B cell (primary cell): ENCODE measurements at regions not wholly inside any gene's neighbourhood (a gene's known extent, or its start where the extent isn't known, plus 50 kb on each side); places are given as distances from the start of the nearest gene placed in this dataset.

Experiments used
- ATAC-seq: fragments of 200-7000 bp; cut with Tn5 transposase; one replicate; pipeline ENCODE4 v1.10.0; 2021; ENCODE audit warnings: low read depth, mild to moderate bottlenecking, moderate number of reproducible peaks, moderate library complexity
- CTCF ChIA-PET: fragments of 350-600 bp; sonication (Branson Sonifier 250); formaldehyde crosslinking; loops from one replicate; lab custom pipeline; 2021; ENCODE audit warnings: antibody characterized with exemption, inconsistent platforms; lab: Charles Lee
- POLR2A ChIA-PET: fragments of 350-600 bp; sonication (Branson Sonifier 250); formaldehyde crosslinking; loops from one replicate; lab custom pipeline; 2021; ENCODE audit warnings: antibody characterized with exemption; lab: Charles Lee
- DNase-seq: peaks from one replicate; pipeline ENCODE4 v3.0.0; 2013
- H2AFZ ChIP-seq: 2 replicates; pipeline ENCODE4 v1.6.1; 2012; ENCODE audit warnings: mild to moderate bottlenecking, low read depth, low read length; ENCODE audit not compliant: insufficient read depth, poor library complexity, severe bottlenecking
- H3K27ac ChIP-seq, 2 donors: 1 replicate in 1 of 2; 2 replicates in 1 of 2; pipeline ENCODE4 v1.5.1; 2012 to 2013; ENCODE audit warnings: low read length in 2 of 2, mild to moderate bottlenecking in 2 of 2, moderate library complexity in 1 of 2
- H3K27me3 ChIP-seq, 4 experiments: fragments of 200-600 bp in 1 of 4; sonication (generic) in 1 of 4; replicated peaks in 1 of 4; 1 replicate in 2 of 4; 2 replicates in 2 of 4; pipeline versions ENCODE4 v1.6.1 to v1.7.0; 2013 to 2016; ENCODE audit warnings: low read length in 3 of 4, mild to moderate bottlenecking in 2 of 4, mixed read lengths in 1 of 4, moderate library complexity in 1 of 4; ENCODE audit not compliant: insufficient read depth in 4 of 4, control insufficient read depth in 3 of 4; ENCODE audit errors: control extremely low read depth in 1 of 4
- H3K36me3 ChIP-seq, 2 experiments: replicated peaks in 1 of 2; 1 replicate in 1 of 2; 2 replicates in 1 of 2; pipeline versions ENCODE4 v1.6.1 to v1.7.1; 2013; ENCODE audit warnings: low read length in 1 of 2; ENCODE audit not compliant: insufficient read depth in 2 of 2, control insufficient read depth in 1 of 2; ENCODE audit errors: control extremely low read depth in 1 of 2, extremely low read depth in 1 of 2
- H3K4me1 ChIP-seq, 2 donors: fragments of 200-600 bp in 1 of 2; sonication (generic) in 1 of 2; 1 replicate in 1 of 2; 2 replicates in 1 of 2; pipeline versions ENCODE4 v1.5.1 to v1.6.1; 2013 to 2017; ENCODE audit warnings: low read length in 2 of 2; ENCODE audit not compliant: control insufficient read depth in 2 of 2, insufficient read depth in 2 of 2
- H3K4me2 ChIP-seq: replicated peaks from 2 replicates; pipeline ENCODE3; 2012; ENCODE audit warnings: mild to moderate bottlenecking, low read depth, low read length; ENCODE audit not compliant: poor library complexity, severe bottlenecking
- H3K4me3 ChIP-seq, 5 experiments: fragments of 200-600 bp in 1 of 5; sonication (generic) in 1 of 5; 1 replicate in 3 of 5; 2 replicates in 2 of 5; pipeline versions ENCODE4 v1.5.1 to v1.7.0; 2011 to 2016; ENCODE audit warnings: low read length in 4 of 5, mild to moderate bottlenecking in 4 of 5, low read depth in 2 of 5, control low read depth in 1 of 5, moderate library complexity in 1 of 5; ENCODE audit not compliant: insufficient read depth in 1 of 5; ENCODE audit errors: control extremely low read depth in 1 of 5, extremely low read depth in 1 of 5
- H3K79me2 ChIP-seq: fragments of 200-600 bp; sonication (generic); one replicate; pipeline ENCODE4 v1.6.0; 2016; ENCODE audit warnings: low read length; ENCODE audit not compliant: control insufficient read depth, insufficient read depth
- H3K9ac ChIP-seq: fragments of 200-600 bp; sonication (generic); 2 replicates; pipeline ENCODE4 v1.6.1; 2017; ENCODE audit warnings: mild to moderate bottlenecking, low read length, moderate library complexity
- H3K9me3 ChIP-seq, 3 donors: one replicate each; pipeline versions ENCODE4 v1.6.1 to v1.7.1; 2013; ENCODE audit warnings: low read length in 2 of 3; ENCODE audit not compliant: control insufficient read depth in 2 of 3, insufficient read depth in 1 of 3; ENCODE audit errors: control extremely low read depth in 1 of 3
- H4K20me1 ChIP-seq: 2 replicates; pipeline ENCODE4 v1.6.0; 2012; ENCODE audit warnings: mild to moderate bottlenecking, low read length; ENCODE audit not compliant: insufficient read depth, control insufficient read depth, poor library complexity, severe bottlenecking
- H3K27ac Mint-ChIP-seq: one replicate; pipeline ENCODE4 v1.8.0; 2021; ENCODE audit warnings: mixed read lengths
- H3K27me3 Mint-ChIP-seq: one replicate; pipeline ENCODE4 v1.8.0; 2021; ENCODE audit warnings: mixed read lengths
- H3K4me1 Mint-ChIP-seq: one replicate; pipeline ENCODE4 v1.8.0; 2021; ENCODE audit warnings: mixed read lengths
- H3K4me3 Mint-ChIP-seq: one replicate; pipeline ENCODE4 v1.8.0; 2021; ENCODE audit warnings: mixed read lengths
- H3K9me3 Mint-ChIP-seq: one replicate; pipeline ENCODE4 v1.8.0; 2022; ENCODE audit warnings: mixed read lengths; ENCODE audit not compliant: insufficient read depth
- CTCF ChIP-seq: fragments of 200-600 bp; IDR thresholded peaks from one replicate; pipeline ENCODE4 v1.8.0; 2022; ENCODE audit warnings: antibody characterized with exemption, mild to moderate bottlenecking
- EZH2 ChIP-seq: IDR thresholded peaks from 2 replicates; pipeline ENCODE4 v1.6.1; 2012; ENCODE audit warnings: borderline replicate concordance, low read depth, mild to moderate bottlenecking, moderate library complexity, low read length; ENCODE audit not compliant: insufficient read depth, poor library complexity, severe bottlenecking
- WGBS: methylation state at CpG from one replicate; pipeline ENCODE4 v1.1.5; 2013; ENCODE audit warnings: missing lambda C conversion rate; ENCODE audit not compliant: insufficient coverage; 5-methylcytosine and 5-hydroxymethylcytosine counted together
- intact Hi-C: fragments of 100-400 bp; cut with micrococcal nuclease; formaldehyde crosslinking; loops from one replicate; pipeline ENCODE4 v1.10.0; 2022

- ATAC-seq (no peak), DNase-seq (no peak)
- Histone ChIP-seq H3K27ac (no peak overlapping the region), H3K9ac (no peak overlapping the region), H3K4me1 (no peaks in the 10 kb centered on the region), H3K36me3 (no peaks in the 10 kb centered on the region), H3K4me3 (no peak overlapping the region), H3K9me3 (peaks cover 1 to 56% (median 2%) of the 10 kb centered on the region in 3 donors), H3K79me2 (no peaks in the 10 kb centered on the region), H4K20me1 (no peaks in the 10 kb centered on the region), H3K27me3 (no peaks in the 10 kb centered on the region), H3K4me2 (no peak overlapping the region), H2AFZ (no peak overlapping the region)
- peaks cover 8% of the 10 kb centered on the region for H3K9me3 Mint-ChIP-seq
- ChIA-PET POLR2A (no interaction called here), CTCF (no interaction called here)
- no peak overlapping the region for H3K27ac Mint-ChIP-seq
- H3K4me1 Mint-ChIP-seq: no peaks in the 10 kb centered on the region
- H3K4me3 Mint-ChIP-seq: no peak overlapping the region
- 81% methylated on average over 4 of the region's 6 CpGs for WGBS
- no peaks in the 10 kb centered on the region for H3K27me3 Mint-ChIP-seq
- no peak for TF ChIP-seq EZH2
- no peak for TF ChIP-seq CTCF
- intact Hi-C loops: no loop called here
Observed at GRCh38 chr7:63012633-63013183, 985.9 kb upstream of the ZNF722 start.

GRCh38 chr7:63014792-63015191, 983.9 kb upstream of the ZNF722 start:
- no peaks in the 10 kb centered on the region for H4K20me1 ChIP-seq
- intact Hi-C loops: no loop called here
- no peak overlapping the region for H3K4me2 ChIP-seq
- H3K4me1 ChIP-seq: no peaks in the 10 kb centered on the region
- H3K36me3 ChIP-seq: no peaks in the 10 kb centered on the region
- no peaks in the 10 kb centered on the region for H3K27me3 ChIP-seq
- no peak overlapping the region for H3K9ac ChIP-seq
- POLR2A ChIA-PET: no interaction called here
- Mint-ChIP-seq H3K27me3 (no peaks in the 10 kb centered on the region), H3K4me3 (no peak overlapping the region), H3K9me3 (peaks cover 14% of the 10 kb centered on the region), H3K4me1 (no peaks in the 10 kb centered on the region), H3K27ac (no peak overlapping the region)
- CTCF ChIA-PET: no interaction called here
- H3K4me3 ChIP-seq: no peak overlapping the region
- no peak overlapping the region for H2AFZ ChIP-seq
- no peak for TF ChIP-seq CTCF
- peaks cover 0 to 56% (median 2%) of the 10 kb centered on the region in 3 donors for H3K9me3 ChIP-seq
- H3K79me2 ChIP-seq: no peaks in the 10 kb centered on the region
- 80% methylated on average over 3 of the region's 8 CpGs for WGBS
- H3K27ac ChIP-seq: no peak overlapping the region
- no peak for DNase-seq
- ATAC-seq: no peak
